Stimulated activated CD8-positive, alpha-beta memory T cell treated with anti-CD3 and anti-CD28 coated beads, Interleukin-7, amount 100 ng/mL, for 1 hour (primary cell): ENCODE measurements at regions not wholly inside any gene's neighbourhood (a gene's known extent, or its start where the extent isn't known, plus 50 kb on each side); places are given as distances from the start of the nearest gene placed in this dataset.

Experiments
- DNase-seq, 2 donors: peaks; one replicate each; pipeline ENCODE4 v3.0.0-alpha.2; 2020; ENCODE audit warnings: low read depth in 2 of 2

DNA sequence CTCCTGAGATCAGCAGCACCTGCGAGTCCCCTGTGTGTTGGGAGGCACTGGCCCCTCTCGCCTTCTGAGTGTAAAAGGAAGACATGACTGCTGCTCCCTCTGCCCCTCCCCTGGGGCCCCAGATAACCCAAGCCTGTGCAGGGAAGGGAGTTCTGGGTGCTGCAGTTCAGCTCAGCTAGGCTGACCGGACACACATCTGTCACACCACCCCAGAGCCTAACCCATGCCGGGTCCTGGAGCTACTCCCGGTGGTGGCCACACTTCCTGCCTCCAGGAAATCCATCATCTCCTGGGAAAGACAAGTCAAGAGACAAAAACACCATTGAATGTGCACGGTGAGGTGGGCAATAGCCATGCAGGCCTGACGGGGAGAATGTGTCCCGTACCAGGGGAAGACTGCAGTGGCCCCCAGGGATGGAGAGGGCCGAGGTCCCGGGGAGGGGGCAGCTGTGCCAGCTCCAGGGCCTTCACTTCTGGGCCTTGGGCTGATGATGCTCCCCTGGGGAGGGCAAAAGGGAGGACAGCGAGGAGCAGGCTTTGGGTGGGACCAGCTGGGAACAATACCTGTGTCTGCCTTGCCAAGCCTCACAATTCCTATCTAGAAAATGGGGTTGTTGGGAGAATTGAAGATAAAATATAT is 210.6 kb downstream of the TFCP2L1 start:
- DNase-seq: no peak

DNA sequence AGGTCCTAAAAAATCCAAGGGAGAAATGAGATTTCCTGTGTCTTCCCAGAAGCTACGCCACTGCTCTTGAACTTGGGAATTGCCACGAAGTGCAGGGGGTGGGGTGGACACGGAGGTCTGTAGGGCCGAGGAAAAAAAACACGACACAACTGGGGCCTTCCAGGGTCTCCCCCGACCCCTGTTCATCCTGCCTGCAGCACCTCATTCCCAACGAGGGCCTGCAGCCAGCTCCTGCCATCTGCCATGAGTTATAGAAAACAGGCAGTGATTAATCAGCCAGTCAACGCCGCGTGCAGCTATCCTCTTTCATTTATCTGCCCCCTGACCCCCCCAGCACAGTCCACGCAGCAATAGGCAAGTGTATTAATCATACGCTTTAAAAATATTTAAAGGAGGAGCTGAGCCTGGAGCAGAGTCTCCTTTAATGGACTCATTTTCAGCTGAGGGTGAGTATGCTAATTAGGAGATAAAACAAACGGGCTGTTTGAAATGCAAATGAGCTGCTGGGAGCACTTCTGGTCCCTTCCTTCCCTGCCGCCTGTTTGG is 209.9 kb downstream of the TFCP2L1 start:
- DNase-seq: no peak

DNA sequence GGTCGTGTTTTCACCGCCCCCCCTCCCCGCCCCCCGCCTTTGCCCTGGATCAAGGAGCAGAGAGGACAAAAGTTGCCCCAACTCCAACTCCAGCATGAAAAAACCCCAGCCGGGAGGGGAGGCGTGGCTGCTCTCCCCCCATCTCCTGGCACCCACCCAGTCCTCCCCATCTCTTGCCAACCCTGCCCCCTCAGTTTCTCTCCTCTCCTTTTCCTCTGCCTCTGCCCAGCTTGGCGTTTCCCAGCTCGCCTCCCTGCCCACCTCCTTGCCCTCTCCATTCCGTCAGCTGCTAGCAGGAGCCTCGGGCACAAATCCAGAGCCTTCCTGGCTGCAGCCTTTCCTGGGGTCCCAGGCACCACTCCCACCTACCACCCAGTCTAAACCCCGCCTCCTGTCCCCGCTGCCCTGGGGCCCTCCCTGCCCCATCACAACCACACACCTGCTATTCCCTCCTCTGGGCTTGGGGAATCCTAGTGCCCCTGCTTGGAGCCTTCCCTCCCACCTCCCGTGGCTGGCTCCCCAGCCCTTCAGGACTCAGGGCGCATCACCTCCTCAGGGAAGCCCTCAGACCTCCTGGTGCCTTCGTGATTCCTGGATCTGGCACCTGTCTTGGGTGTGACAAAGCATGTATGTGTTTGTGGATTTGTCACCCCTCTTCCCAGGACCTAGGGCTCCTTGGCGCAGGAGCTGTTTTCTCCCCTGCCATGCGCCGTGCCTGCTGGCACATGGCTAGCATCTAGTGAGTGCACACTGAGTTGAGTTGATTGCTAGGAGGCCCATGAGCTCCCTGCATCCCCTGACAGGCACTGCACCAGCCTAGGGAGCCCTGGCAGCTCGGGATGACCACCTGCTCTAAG is 209.1 kb downstream of the TFCP2L1 start:
- DNase-seq: no peak

DNA sequence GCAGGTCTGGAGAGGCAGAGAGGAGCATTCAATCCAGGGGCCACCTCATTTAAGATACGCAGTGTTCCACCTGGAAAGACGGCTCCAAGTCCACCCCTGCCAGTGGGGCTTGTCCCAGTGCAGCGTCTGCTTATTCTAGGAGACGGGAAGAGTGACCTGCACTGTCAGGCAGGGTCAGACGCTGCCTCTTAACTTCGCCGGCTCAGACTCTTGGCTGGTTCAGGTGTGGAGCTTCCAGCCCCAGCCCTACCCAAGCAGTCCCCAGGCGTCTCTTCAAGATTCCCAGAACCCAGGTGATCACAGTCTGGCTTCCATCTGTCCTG is 208.5 kb downstream of the TFCP2L1 start:
- no peak for DNase-seq

DNA sequence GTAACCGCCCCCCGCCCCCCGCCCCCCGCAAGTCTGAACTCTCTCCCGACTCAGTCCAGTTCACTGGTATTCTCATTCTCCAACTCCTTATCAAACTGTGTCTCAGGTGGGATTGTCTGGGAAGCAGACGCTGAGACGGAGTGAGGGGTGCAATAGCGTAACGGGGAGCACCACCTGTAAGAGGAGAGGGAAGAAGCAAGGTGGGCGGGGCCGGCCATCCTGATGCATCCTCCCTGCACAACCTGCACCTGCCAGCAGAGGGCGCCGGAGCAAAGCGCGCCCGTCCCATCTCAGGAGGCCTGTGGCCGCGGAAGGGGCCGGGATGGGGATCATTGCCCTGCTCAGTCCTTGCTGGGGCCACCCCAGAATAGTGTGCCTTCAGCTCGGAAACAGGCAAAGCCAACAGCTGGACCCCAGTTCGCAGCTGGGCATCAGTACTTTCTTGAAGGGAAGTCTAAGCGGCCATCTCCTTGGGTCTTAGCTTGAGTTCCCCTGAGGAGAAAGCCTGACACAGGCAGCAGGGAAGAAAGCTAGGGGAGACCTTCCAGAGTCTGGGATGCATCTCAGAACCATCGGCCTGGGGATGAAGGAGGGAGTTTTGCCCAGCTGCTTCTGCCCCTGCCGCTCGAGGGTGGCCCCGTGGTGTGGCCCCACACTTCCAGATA is 208.0 kb downstream of the TFCP2L1 start:
- DNase-seq: peak; percentile 16 to 35

DNA sequence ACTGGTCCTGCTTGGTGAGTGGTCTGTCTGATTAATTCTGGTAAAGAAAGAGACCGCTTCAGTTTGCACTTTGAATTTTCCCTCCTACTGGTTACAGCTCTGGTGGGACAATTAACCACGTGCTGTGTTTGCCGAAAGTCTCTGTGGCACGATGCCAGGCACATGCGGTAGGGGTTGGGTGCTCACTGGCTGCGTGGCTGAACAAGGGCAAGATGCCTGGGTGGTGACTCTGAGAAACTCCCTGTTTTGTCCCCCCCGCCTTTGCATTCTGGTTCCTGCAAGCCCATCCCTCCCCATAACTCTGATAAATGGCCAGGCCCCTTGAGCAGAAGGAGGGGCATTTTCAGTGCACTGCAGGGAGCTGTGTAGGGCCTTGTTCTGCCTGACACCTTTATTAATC is 206.1 kb downstream of the TFCP2L1 start:
- no peak for DNase-seq

DNA sequence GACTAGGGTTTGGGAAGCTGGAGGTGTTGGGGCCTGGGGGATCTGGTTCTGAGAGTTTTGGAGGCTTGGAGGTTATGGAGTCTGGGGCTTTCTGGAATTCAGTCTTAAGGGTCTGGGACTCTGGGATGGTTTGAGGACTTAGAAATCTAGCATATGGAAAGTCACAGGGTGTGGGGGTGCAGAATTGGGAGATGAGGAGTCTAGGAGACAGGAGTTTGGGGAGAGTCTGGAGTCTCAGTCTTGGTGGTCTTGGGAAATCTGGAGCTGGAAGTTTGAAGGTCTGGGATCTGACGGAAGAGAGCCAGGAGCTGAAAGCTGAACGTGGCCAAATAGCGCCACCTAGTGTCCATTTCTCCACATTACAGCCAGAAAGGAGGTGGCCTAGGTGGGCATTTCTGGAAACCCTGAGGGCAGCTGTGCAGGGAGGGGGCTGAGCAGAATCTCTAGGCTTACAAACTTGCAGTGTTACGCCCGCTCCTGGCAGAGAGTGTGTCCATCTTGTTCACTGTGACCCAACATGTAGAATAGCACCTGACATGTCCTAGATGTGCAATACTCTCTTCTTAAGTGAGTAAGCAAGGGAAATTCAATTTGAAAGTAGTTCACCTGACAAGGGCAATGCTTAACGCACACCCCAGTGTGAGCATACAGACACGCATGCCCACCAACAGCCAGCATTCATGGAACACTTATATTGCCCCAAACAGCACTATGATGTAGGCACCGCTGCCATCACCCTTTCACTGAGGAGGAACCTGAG is 204.8 kb downstream of the TFCP2L1 start:
- peak; percentile 3 to 21 for DNase-seq

DNA sequence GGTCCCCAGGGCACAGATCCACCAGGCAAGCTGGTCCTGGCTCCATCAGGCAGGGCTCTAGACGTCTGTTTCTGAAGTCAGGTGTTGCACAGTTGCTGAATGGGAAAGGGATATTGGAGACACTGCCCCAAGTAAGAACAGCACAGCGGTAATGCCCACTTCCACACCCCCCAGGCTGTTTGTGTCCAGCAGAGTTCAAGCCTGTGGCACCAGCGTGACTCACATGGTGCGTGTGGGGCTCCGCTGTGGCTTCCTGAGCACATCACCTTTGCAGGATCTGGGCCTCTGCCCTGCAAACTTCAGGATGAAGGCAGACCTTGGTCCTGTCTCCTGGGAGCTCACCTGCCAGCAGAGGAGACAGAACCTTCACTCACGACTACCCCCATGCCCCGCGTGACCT is 203.3 kb downstream of the TFCP2L1 start:
- DNase-seq: no peak

DNA sequence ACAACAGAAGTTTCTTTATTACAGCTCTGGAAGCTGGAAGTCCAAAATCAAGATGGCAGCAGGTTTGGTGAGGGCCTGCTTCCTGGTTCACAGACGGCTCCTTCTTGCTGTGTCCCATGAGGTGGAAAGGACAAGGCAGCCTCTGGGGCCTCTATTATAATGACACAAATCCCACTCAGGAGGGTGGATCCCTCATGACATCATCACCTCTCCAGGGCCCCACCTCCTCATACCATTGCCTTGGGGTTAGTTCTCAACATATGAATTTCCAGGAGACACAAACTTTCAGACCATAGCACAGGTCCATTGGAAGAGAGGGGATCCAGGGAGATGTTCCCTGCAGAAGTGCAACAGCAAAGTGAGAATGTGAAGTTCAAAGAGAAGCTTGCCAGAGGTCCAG is 202.8 kb downstream of the TFCP2L1 start:
- DNase-seq: no peak

DNA sequence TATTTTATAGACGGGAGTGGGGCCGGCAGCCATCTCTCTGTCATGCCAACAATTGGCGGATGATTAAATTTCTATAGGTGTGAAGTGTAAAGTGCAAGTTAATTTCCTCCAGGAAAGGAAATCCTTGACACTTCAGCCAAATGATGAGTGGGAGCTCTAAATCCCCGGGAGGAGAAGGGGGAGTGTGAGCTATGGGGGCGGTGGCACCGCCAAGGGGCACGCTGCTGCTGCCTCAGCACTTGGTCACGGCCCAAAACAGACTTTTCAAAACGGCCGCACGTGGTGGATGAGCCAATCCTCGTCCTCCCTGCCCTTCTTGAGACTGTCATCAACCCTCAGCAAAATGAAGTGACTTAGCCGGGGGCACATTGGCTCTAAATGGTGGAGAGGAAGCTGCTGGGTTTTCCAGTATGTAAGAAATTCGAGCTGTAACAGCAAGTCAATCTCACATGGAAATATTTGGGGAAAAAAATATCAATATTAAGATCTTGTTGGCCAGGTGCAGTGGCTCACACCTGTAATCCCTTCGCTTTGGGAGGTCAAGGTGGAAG is 200.8 kb downstream of the TFCP2L1 start:
- DNase-seq: no peak

DNA sequence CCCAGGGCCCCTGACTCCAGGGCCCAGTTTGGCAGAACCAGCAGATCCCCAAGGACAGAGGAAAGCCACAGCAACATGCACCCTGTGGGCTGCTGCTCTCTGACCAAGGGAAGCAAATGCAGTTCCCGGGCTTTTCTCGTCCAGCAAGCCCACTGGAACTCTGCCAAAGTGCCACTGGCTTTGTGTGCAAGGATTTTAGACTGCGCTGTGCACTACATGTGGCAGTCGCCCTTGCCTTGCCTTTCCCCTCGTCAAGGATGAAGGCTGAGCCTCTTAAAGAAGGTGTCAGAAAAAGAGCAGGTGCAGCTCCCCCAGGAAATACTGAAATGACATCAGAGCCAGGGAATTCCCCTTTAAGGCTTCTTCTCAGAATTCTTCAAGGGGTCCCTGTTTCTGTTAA is 199.2 kb downstream of the TFCP2L1 start:
- DNase-seq: no peak

DNA sequence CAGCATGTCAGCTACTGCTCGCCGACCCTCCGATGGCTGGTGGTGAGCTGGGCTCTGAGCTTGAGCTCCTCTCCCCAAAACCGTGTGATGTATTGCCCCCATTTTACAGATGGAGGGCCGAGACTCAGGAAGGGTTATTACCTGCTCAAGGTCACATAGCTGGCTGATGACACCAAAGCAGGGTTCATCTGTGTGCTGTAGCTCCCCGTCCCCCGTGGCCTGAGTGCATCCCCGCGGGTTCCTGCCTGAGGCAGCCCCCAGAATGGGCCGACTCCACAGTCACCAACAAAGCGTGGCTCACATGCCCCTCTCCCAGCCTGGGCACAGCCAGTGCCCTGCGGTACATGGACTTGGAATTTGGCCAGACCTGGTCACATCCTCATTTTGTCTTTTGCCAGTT is 198.6 kb downstream of the TFCP2L1 start:
- DNase-seq: no peak

DNA sequence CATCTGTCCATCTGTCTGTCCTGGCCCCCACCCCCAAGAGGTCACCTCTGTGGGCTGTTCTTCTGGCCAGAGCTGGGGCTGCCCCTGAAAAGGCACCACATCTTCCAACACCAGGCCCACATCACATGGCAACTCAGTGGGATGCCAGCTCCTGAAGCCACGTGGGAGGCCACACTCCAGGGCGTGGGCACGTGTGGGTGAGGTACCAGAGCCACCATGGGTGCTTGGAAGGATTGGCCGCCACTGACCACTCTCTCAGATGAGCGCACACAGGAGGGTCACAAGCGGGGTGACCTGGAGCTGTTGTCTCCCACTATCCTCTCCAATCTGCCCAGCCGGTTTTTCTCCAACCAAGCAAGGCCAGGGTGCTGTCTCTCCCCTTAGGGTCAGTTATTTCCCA is 197.9 kb downstream of the TFCP2L1 start:
- DNase-seq: no peak

DNA sequence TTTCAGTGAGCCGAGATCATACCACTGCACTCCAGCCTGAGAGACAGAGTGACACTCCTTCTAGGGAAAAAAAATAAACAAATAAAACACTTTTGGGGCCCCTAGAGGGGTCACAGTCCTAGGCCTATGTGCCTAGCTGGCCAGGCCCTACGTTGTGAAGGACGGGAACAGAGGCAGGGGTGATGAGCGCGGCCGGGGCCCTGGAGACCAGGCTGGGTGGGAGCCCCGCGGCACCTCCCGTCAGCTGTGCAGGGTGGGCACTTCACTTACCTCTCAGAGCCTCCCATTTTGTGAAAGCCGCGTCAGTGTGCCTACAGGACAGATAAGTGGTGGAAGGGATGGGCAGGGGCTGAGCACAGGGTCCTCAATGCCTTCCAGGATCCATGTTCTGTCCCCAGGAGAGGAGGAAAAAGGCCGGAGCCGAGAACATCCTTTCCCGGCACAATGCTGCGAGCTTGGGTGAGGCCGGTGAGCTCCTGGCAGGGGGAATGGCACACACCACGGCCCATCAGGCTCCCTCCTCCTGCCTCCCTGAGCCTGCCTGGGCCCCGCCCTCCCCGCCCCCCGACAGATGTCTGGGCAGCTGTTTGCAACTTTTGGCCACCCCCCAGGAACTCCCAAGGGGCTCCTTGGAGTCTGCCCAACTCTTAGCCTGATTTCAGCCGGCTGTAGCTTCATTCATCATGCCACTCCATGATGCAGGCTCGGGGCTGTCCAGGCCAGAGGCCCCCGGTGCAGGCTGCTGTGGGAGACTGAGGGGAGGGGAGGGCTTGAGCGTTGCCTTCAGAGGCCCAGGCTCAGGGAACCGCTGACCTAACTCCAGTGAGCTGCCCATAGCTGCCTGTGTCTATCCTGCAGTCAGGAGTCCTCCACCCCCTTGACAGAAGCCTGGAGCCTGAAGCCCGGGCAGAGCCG is 196.5 kb downstream of the TFCP2L1 start:
- no peak for DNase-seq

DNA sequence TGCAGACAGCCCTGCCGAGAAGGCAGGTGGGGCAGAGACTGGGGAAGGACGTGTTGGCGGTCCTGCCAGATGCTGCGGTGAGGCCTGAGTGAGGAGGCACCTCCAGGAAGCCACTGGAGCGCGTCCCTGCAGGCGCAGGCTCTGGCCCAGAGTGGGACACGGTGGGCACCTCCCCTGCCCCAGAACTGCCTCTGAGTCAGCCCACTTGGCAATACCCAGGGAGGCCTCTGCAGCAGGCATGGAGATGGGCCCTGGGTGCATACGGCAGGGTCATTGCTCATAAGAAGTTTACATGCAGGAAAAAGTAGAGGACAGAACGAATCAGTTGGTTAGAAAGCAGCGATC is 195.9 kb downstream of the TFCP2L1 start:
- DNase-seq: no peak

DNA sequence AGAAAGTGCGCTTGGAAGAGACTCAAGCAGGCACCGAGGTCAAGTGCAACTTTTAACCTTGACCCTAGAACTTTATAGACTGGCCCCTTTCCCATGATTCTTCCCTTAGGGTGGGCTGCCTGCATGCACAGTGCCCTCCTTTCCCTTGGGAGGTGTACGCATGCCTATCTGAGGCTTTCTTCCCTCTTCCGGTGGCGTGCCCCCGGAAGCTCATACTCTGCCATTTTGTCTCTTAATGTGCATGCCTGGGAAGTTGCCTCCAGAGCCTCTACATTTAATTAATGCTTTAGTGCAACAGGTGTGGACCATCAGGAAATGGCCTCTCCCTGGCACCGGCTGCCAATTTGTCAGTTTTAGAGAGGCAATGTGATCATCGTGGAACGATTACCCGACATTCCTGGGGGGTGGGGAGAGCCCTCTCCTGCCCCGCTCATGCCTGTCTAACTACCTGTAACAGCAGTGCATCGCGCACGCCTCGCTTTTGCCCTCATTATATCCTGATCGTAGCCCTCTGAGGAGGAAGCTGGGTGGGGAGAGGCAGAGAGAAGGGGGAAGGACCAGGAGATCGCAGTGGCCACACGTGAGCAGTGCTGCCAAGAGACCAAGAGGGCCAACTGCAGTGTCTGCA is 194.8 kb downstream of the TFCP2L1 start:
- DNase-seq: no peak

DNA sequence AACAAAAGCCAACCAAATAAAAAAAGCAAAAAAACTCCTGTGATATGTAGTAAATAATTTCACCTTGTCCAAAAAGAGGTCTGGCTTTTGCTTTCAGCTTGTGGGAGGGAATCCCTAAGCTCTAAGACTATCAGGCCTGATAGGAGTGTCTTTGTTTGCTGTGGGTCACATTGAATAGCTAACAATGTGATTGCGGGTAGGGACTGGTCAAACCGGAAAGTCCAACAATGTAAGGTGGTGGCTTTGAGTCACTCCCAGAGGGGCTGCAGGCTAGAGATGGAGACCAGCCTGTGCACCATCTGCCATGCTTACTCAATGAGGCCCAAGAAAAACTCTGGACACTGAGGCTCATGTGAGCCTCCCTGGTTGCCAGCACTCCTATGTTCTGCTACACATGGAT is 192.9 kb downstream of the TFCP2L1 start:
- DNase-seq: no peak

DNA sequence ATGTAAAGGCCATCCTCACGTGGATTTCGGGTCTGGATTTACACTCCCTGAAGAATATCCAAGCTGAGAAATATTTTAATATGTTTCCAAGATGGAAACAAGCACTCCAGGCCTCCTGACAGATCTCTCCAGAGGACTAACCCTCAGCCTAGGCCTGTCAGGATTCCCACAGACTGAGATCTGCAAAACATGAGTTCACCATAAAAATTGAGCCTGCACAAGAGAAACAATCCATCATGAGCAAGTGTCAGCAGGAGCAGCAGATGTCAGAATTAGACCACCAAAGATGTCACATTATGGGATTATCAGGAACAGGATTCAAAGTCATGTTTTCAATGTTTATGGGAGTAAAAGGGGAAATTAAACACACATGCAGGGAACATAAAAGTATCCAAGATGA is 191.3 kb downstream of the TFCP2L1 start:
- no peak for DNase-seq

DNA sequence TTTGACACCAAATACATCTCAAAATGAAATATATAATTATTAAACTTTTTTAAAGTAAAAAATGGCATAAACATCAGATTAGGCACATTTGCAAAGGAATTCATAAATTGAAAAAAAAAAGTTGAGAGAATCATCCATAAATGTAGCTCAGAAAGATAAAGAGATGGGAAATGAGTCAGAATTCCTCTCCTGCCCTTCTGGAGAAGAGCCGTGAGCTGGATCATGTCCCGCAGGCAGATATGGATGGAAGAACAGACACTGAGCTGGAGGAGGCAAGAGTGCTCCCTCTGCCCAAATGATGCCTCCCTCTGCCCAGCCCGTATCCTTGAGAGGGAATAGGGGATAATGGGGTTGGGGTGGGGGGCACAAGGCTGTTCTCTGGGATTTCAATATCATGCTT is 190.9 kb downstream of the TFCP2L1 start:
- DNase-seq: no peak

DNA sequence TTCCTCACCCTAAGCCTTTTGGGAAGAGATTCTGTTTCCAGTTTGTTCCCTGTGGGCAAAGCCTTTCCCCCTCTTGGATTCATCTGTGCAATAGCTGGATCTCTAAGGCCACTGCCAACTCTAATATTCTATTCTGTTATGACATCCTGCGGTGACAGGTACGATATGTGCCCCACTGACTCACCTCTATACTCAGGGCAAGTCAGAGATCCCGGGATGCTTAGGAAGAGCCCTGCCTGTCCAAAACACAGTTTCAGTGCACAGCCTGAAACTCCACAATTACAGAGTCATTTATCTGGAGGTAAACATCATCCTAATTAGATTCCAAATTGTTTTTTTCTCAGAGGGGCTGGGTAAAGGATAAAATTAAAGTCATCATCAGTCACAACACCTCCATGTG is 190.2 kb downstream of the TFCP2L1 start:
- no peak for DNase-seq
